Naive thymus-derived CD4-positive, alpha-beta T cell (primary cell): ENCODE measurements at regions not wholly inside any gene's neighbourhood (a gene's known extent, or its start where the extent isn't known, plus 50 kb on each side); places are given as distances from the start of the nearest gene placed in this dataset.

ENCODE experiments used
- ATAC-seq: fragments of 150-1000 bp; cut with Tn5 transposase; 2 replicates; pipeline ENCODE4 v1.10.0; 2021; ENCODE audit warnings: mild to moderate bottlenecking, moderate library complexity
- CTCF ChIA-PET: fragments of 350-600 bp; sonication (Branson Sonifier 250); formaldehyde crosslinking; loops from one replicate; lab custom pipeline; 2021; ENCODE audit warnings: antibody characterized with exemption; lab: Charles Lee
- POLR2A ChIA-PET: fragments of 350-600 bp; sonication (Branson Sonifier 250); formaldehyde crosslinking; loops from one replicate; lab custom pipeline; 2021; ENCODE audit warnings: antibody characterized with exemption, inconsistent platforms; lab: Charles Lee
- DNase-seq, 9 donors: peaks; one replicate each; pipeline versions ENCODE4 v3.0.0 to v3.0.0-alpha.2; 2020 to 2022; ENCODE audit warnings: mixed read lengths in 1 of 9
- H3K27ac ChIP-seq: one replicate; pipeline ENCODE4 v1.7.0; 2013; ENCODE audit warnings: mild to moderate bottlenecking, low read depth, low read length, moderate library complexity
- H3K27me3 ChIP-seq, 2 donors: one replicate each; pipeline ENCODE4 v1.7.0; 2013; ENCODE audit warnings: low read length in 2 of 2, mild to moderate bottlenecking in 2 of 2, moderate library complexity in 2 of 2; ENCODE audit not compliant: control insufficient read depth in 2 of 2, insufficient read depth in 2 of 2
- H3K36me3 ChIP-seq, 3 experiments: 1 replicate in 2 of 3; 2 replicates in 1 of 3; pipeline ENCODE4 v1.7.0; 2013; ENCODE audit warnings: low read length in 3 of 3, mild to moderate bottlenecking in 3 of 3, moderate library complexity in 1 of 3; ENCODE audit not compliant: insufficient read depth in 3 of 3, control insufficient read depth in 2 of 3
- H3K4me1 ChIP-seq, 2 donors: one replicate each; pipeline ENCODE4 v1.7.0; 2013; ENCODE audit warnings: low read length in 2 of 2, mild to moderate bottlenecking in 2 of 2, moderate library complexity in 1 of 2; ENCODE audit not compliant: control insufficient read depth in 2 of 2, insufficient read depth in 2 of 2
- H3K4me3 ChIP-seq: 2 replicates; pipeline ENCODE4 v1.7.0; 2013; ENCODE audit warnings: mild to moderate bottlenecking, low read length
- H3K9me3 ChIP-seq, 3 experiments: 1 replicate in 2 of 3; 2 replicates in 1 of 3; pipeline ENCODE4 v1.7.0; 2013; ENCODE audit warnings: low read length in 3 of 3; ENCODE audit not compliant: control insufficient read depth in 2 of 3
- H3K27ac Mint-ChIP-seq, 9 donors: one replicate each; pipeline ENCODE4 v1.8.0; 2020 to 2022; ENCODE audit warnings: mixed read lengths in 9 of 9, mild to moderate bottlenecking in 8 of 9, moderate library complexity in 5 of 9, inconsistent platforms in 2 of 9
- H3K27me3 Mint-ChIP-seq, 5 donors: one replicate each; pipeline ENCODE4 v1.8.0; 2021 to 2022; ENCODE audit warnings: mixed read lengths in 5 of 5, mild to moderate bottlenecking in 1 of 5
- H3K36me3 Mint-ChIP-seq, 5 donors: one replicate each; pipeline ENCODE4 v1.8.0; 2020 to 2022; ENCODE audit warnings: mixed read lengths in 5 of 5, mild to moderate bottlenecking in 3 of 5, inconsistent platforms in 1 of 5
- H3K4me1 Mint-ChIP-seq, 7 donors: one replicate each; pipeline ENCODE4 v1.8.0; 2020 to 2022; ENCODE audit warnings: mixed read lengths in 7 of 7, mild to moderate bottlenecking in 3 of 7, inconsistent platforms in 1 of 7
- H3K4me3 Mint-ChIP-seq, 10 donors: one replicate each; pipeline ENCODE4 v1.8.0; 2020 to 2022; ENCODE audit warnings: mild to moderate bottlenecking in 10 of 10, mixed read lengths in 10 of 10, moderate library complexity in 6 of 10, inconsistent platforms in 2 of 10
- H3K9me3 Mint-ChIP-seq, 11 donors: one replicate each; pipeline ENCODE4 v1.8.0; 2020 to 2022; ENCODE audit warnings: mixed read lengths in 11 of 11, mild to moderate bottlenecking in 4 of 11, inconsistent platforms in 1 of 11, moderate library complexity in 1 of 11
- intact Hi-C, 2 donors: fragments of 100-400 bp; cut with micrococcal nuclease; formaldehyde crosslinking; loops; one replicate each; pipeline ENCODE4 v1.15.1; 2023

DNA sequence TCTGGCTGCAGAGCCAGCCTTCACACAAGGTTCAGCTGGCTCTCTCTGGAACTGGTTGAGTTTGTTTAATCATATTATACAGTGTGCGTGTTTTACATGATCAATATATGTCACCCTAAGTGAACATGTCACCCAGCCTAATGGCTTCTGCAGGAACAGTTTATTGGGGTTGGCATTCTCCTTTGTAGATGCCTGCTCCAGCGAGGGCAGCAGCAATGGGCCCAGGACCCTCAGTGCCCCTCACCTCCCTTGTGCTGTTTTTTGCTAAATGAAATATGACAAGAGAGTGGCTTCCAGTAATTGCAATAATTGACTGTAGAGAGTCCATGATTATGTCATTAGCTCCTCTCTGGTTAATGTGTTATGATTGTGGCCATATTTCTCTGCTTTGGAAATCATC lies 387.2 kb downstream of the TMEM114 start:
- Histone ChIP-seq H3K4me1 (no peaks in the 10 kb centered on the region), H3K27ac (no peak overlapping the region), H3K27me3 (no peaks in the 10 kb centered on the region), H3K36me3 (no peaks in the 10 kb centered on the region), H3K4me3 (no peak overlapping the region), H3K9me3 (no peaks in the 10 kb centered on the region)
- Mint-ChIP-seq H3K27me3 (no peaks in the 10 kb centered on the region), H3K9me3 (peaks cover 0 to 11% (median 5%) of the 10 kb centered on the region in 11 donors), H3K4me3 (no peak overlapping the region), H3K36me3 (no peaks in the 10 kb centered on the region), H3K27ac (no peak overlapping the region), H3K4me1 (no peaks in the 10 kb centered on the region)
- ChIA-PET POLR2A (no interaction called here), CTCF (no interaction called here)
- no peak for ATAC-seq
- no peak for DNase-seq
- intact Hi-C loops: no loop called here

DNA sequence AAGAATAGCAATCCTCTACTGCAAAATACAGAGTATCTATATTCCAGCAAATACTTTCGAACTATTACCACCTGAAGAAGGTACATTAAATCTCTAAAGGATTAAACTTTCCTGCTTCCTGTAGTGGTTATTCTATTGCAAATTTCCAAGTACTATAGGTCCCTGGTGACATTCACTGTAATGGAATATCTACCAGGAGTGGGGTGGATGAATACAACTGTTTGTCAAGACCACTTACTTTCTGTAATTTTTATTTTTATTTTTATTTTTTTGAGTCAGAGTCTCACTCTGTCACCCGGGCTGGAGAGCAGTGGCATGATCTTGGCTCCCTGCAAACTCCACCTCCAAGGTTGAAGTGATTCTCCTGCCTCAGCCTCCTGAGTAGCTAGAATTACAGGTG lies 389.5 kb downstream of the TMEM114 start:
- Mint-ChIP-seq H3K36me3 (no peaks in the 10 kb centered on the region), H3K27me3 (no peaks in the 10 kb centered on the region), H3K4me3 (no peak overlapping the region), H3K27ac (no peak overlapping the region), H3K4me1 (no peaks in the 10 kb centered on the region), H3K9me3 (peaks cover 0 to 13% (median 9%) of the 10 kb centered on the region in 11 donors)
- Histone ChIP-seq H3K4me3 (no peak overlapping the region), H3K4me1 (no peaks in the 10 kb centered on the region), H3K27me3 (no peaks in the 10 kb centered on the region), H3K9me3 (no peaks in the 10 kb centered on the region), H3K27ac (no peak overlapping the region), H3K36me3 (no peaks in the 10 kb centered on the region)
- CTCF ChIA-PET: no interaction called here
- POLR2A ChIA-PET: no interaction called here
- ATAC-seq: no peak
- intact Hi-C loops: no loop called here
- no peak for DNase-seq

DNA sequence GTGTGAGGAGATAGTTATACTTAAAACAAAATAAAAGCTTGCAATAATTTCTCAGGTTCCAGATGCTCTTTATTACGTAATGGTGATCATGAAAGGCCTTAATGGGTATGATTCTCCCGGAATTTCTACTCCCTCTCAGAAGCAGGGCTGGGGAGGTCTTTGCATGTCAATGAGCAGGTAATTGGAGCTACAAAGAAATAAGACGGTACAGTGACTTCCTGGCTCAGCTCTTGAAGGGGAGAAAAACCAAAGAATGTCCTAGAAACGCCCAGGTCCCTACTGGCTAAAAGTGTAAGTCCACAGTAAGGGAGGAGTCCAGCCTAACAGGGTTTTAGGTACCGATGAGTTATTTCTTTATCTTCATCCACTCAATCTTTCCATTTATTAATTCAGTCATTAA lies 390.9 kb downstream of the TMEM114 start:
- POLR2A ChIA-PET: no interaction called here
- Histone ChIP-seq H3K27ac (no peak overlapping the region), H3K4me1 (no peaks in the 10 kb centered on the region), H3K4me3 (no peak overlapping the region), H3K27me3 (no peaks in the 10 kb centered on the region), H3K36me3 (no peaks in the 10 kb centered on the region), H3K9me3 (no peaks in the 10 kb centered on the region)
- no peaks in the 10 kb centered on the region for H3K27me3 Mint-ChIP-seq
- H3K9me3 Mint-ChIP-seq: peaks cover 0 to 16% (median 9%) of the 10 kb centered on the region in 11 donors
- H3K36me3 Mint-ChIP-seq: no peaks in the 10 kb centered on the region
- intact Hi-C loops: no loop called here
- no peak overlapping the region for H3K27ac Mint-ChIP-seq
- CTCF ChIA-PET: no interaction called here
- no peak overlapping the region for H3K4me3 Mint-ChIP-seq
- ATAC-seq (no peak), DNase-seq (no peak)
- H3K4me1 Mint-ChIP-seq: no peaks in the 10 kb centered on the region

DNA sequence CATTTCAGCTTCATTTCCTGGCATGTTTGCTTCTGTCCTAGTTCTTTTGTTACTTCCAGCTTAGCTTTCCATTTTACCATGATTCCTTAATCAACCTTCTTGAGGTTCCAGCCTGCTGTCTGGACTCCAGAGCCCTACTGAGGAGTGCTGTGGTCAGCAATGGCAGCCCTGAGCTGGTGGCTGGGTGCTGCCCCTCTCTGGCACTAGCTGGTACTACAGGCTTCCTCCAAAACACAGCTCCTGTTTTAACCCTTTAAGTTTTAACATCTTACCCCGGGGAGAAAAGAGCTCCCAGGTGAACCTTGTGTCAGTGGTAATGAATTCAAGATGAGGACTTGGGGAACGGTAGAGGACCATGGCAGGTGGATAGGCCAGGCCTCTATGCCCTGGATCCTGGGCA lies 395.5 kb downstream of the TMEM114 start:
- intact Hi-C loops: no loop called here
- H3K36me3 Mint-ChIP-seq: peaks cover 0 to 4% (median 0%) of the 10 kb centered on the region in 5 donors
- ChIA-PET CTCF (no interaction called here), POLR2A (no interaction called here)
- DNase-seq (no peak), ATAC-seq (no peak)
- H3K27ac ChIP-seq: no peak overlapping the region
- no peaks in the 10 kb centered on the region for H3K27me3 Mint-ChIP-seq
- H3K27me3 ChIP-seq: no peaks in the 10 kb centered on the region
- no peaks in the 10 kb centered on the region for H3K4me1 Mint-ChIP-seq
- no peaks in the 10 kb centered on the region for H3K9me3 ChIP-seq
- H3K36me3 ChIP-seq: no peaks in the 10 kb centered on the region
- H3K4me3 ChIP-seq: no peak overlapping the region
- H3K4me3 Mint-ChIP-seq: no peak overlapping the region
- H3K4me1 ChIP-seq: no peaks in the 10 kb centered on the region
- H3K9me3 Mint-ChIP-seq: peaks cover 5 to 25% (median 12%) of the 10 kb centered on the region in 11 donors
- H3K27ac Mint-ChIP-seq: no peak overlapping the region

DNA sequence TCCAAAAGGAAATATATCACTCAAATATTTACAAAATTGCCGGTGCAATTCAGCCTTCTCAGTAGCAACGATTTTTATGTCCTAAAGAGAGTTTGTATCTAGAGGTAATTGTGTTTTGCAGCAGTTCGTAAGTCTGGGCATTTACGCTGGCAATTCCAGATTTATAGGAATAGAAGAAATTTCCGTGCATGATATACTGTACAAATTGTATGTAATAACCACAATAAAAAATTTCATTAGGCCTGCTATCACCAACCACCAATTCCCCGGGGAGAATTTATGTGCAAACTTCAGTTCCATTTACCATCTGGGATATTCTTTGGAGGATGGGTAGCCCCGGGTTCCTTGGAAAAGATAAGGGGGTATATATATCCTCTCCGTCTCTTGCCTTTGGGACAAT lies 401.5 kb downstream of the TMEM114 start:
- Histone ChIP-seq H3K4me1 (no peaks in the 10 kb centered on the region), H3K27me3 (no peaks in the 10 kb centered on the region), H3K4me3 (no peak overlapping the region), H3K27ac (no peak overlapping the region), H3K9me3 (no peaks in the 10 kb centered on the region), H3K36me3 (no peaks in the 10 kb centered on the region)
- H3K4me1 Mint-ChIP-seq: no peaks in the 10 kb centered on the region
- H3K9me3 Mint-ChIP-seq: peaks cover 0 to 25% (median 10%) of the 10 kb centered on the region in 11 donors
- no peak overlapping the region for H3K4me3 Mint-ChIP-seq
- H3K27me3 Mint-ChIP-seq: no peaks in the 10 kb centered on the region
- DNase-seq (no peak), ATAC-seq (no peak)
- intact Hi-C loops: no loop called here
- POLR2A ChIA-PET: no interaction called here
- CTCF ChIA-PET: no interaction called here
- H3K36me3 Mint-ChIP-seq: peaks cover 0 to 4% (median 0%) of the 10 kb centered on the region in 5 donors
- no peak overlapping the region for H3K27ac Mint-ChIP-seq

DNA sequence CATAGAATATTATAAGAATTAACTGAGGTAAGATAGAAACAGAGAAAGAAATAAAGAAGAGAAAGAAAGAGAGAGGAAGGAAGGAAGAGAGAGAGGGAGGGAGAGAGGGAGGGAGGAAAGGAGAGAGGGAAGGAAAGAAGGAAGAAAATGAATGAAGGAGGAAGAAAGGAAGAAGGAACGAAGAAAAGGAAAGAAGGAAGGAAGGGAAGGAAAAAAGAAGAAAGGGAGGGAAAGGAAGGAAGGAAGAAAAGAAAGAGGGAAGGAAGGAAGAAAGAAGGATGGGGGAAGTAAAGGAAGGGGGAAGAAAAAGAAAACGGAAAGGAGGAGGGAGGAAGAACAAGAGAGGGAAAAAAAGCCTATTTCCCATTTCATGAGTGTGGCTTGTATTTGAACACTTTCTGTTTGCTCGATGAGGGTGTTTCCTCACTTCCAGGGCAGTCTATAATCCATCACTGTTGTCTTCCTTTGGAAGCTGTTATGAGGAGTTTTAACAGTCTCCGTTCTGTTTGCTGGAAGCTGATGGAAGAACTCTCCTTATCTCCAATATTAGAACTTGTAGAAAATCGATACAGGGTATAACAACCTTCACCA lies 402.4 kb downstream of the TMEM114 start:
- no peaks in the 10 kb centered on the region for H3K36me3 ChIP-seq
- Mint-ChIP-seq H3K27me3 (no peaks in the 10 kb centered on the region), H3K4me1 (no peaks in the 10 kb centered on the region), H3K4me3 (no peak overlapping the region), H3K27ac (no peak overlapping the region), H3K9me3 (peaks cover 0 to 29% (median 11%) of the 10 kb centered on the region in 11 donors), H3K36me3 (peaks cover 0 to 4% (median 0%) of the 10 kb centered on the region in 5 donors)
- H3K27ac ChIP-seq: no peak overlapping the region
- H3K4me1 ChIP-seq: no peaks in the 10 kb centered on the region
- ChIA-PET POLR2A (no interaction called here), CTCF (no interaction called here)
- H3K4me3 ChIP-seq: no peak overlapping the region
- intact Hi-C loops: no loop called here
- no peak for DNase-seq
- no peak for ATAC-seq
- no peaks in the 10 kb centered on the region for H3K9me3 ChIP-seq
- H3K27me3 ChIP-seq: no peaks in the 10 kb centered on the region

DNA sequence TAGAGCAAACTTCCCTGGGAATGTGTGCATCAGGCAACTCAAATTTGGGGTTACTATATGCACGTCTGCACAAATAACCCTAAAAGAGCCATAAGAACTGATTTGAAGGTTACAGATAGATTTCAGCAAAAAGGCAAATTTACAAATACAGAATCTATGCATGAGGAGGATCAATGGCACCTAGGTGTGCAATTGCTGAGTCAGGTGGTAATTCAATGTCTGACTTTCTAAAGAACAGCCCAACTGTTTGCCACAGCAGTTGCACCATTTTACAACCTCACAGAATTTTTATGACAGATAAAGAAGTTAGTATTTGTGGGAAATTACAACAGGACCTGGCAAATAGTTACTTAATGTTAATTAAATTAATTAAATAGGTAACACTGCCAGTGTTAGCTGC lies 405.5 kb downstream of the TMEM114 start:
- no peak for ATAC-seq
- Mint-ChIP-seq H3K27me3 (peaks cover 0 to 3% (median 0%) of the 10 kb centered on the region in 5 donors), H3K4me1 (no peaks in the 10 kb centered on the region), H3K36me3 (no peaks in the 10 kb centered on the region), H3K27ac (no peak overlapping the region), H3K9me3 (peaks cover 0 to 20% (median 5%) of the 10 kb centered on the region in 11 donors), H3K4me3 (no peak overlapping the region)
- intact Hi-C loops: no loop called here
- DNase-seq: no peak
- CTCF ChIA-PET: no interaction called here
- Histone ChIP-seq H3K27me3 (no peaks in the 10 kb centered on the region), H3K36me3 (no peaks in the 10 kb centered on the region), H3K4me3 (no peak overlapping the region), H3K4me1 (no peaks in the 10 kb centered on the region), H3K27ac (no peak overlapping the region), H3K9me3 (no peaks in the 10 kb centered on the region)
- POLR2A ChIA-PET: no interaction called here
